Lower leg skin (tissue), 3 donors: ENCODE measurements at regions not wholly inside any gene's neighbourhood (a gene's known extent, or its start where the extent isn't known, plus 50 kb on each side); places are given as distances from the start of the nearest gene placed in this dataset.

ENCODE experiments used
- POLR2A ChIP-seq, 2 donors: fragments of 450-650 bp; IDR thresholded peaks; one replicate each; pipeline ENCODE4 v1.6.1; 2016 to 2017; ENCODE audit warnings: antibody characterized with exemption in 2 of 2, mild to moderate bottlenecking in 1 of 2, moderate library complexity in 1 of 2
- TF ChIP-seq, protein P1 (sequence below), 3 donors: fragments of 450-650 bp; IDR thresholded peaks; one replicate each; pipeline ENCODE4 v1.5.1; 2016; ENCODE audit warnings: antibody characterized with exemption in 3 of 3, mild to moderate bottlenecking in 3 of 3, moderate library complexity in 2 of 3

DNA sequence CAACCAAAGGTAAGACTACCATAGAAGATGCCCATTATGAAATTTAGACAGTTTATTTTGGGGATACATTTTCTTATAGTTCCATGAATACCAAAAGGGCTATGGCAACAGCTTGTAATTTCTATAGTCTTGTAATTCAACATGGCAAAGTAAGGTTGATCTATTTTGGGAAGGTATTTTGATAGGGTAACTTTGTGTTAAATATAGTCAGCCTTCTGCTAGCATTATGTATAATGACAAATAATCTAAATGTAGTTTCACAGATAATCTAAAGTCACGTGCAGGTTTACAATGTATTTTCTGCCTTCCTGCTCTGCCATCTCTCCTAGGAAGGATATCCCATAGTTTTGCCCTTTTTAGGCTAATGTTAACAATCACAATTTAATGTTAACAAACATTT, 85.9 kb upstream of the DPH5 start:
- TF ChIP-seq POLR2A (IDR thresholded peaks at IDR 0.05) = no peak
- TF ChIP-seq, protein P1, sequence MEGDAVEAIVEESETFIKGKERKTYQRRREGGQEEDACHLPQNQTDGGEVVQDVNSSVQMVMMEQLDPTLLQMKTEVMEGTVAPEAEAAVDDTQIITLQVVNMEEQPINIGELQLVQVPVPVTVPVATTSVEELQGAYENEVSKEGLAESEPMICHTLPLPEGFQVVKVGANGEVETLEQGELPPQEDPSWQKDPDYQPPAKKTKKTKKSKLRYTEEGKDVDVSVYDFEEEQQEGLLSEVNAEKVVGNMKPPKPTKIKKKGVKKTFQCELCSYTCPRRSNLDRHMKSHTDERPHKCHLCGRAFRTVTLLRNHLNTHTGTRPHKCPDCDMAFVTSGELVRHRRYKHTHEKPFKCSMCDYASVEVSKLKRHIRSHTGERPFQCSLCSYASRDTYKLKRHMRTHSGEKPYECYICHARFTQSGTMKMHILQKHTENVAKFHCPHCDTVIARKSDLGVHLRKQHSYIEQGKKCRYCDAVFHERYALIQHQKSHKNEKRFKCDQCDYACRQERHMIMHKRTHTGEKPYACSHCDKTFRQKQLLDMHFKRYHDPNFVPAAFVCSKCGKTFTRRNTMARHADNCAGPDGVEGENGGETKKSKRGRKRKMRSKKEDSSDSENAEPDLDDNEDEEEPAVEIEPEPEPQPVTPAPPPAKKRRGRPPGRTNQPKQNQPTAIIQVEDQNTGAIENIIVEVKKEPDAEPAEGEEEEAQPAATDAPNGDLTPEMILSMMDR (IDR thresholded peaks at IDR 0.05) = no peak
